ENCODE measurements at regions not wholly inside any gene's neighbourhood (a gene's known extent, or its start where the extent isn't known, plus 50 kb on each side); places are given as distances from the start of the nearest gene placed in this dataset.

- CTCF ChIA-PET: no interaction called here
- TF ChIP-seq EZH2phosphoT487 (IDR thresholded peaks at IDR 0.05; ENCODE audit: borderline replicate concordance) (no peak), TCF7L2 (IDR thresholded peaks at IDR 0.05; ENCODE audit: borderline replicate concordance, extremely low read depth, insufficient read depth, insufficient read length) (no peak), ELF1 (IDR thresholded peaks at IDR 0.05; ENCODE audit: borderline replicate concordance, low read depth) (no peak), ZFX (IDR thresholded peaks at IDR 0.05) (no peak), YY1 (IDR thresholded peaks at IDR 0.05; ENCODE audit: extremely low read depth, insufficient replicate concordance, low read depth, low read length) (no peak), CTCF (IDR thresholded peaks at IDR 0.05 in 2 of 3, conservative IDR thresholded peaks at IDR 0.05 in 1 of 3; ENCODE audit: borderline replicate concordance in 1 of 3, insufficient read depth in 1 of 3, low read depth in 2 of 3, low read length in 2 of 3) (no peak)
- POLR2A ChIA-PET: no interaction called here
Measured at GRCh38 chr6:126618639-126619343, 278.9 kb downstream of the CENPW start.

GRCh38 chr6:126620719-126621118 is 280.8 kb downstream of the CENPW start:
- Histone ChIP-seq H2AFZ (ENCODE audit: low read depth, low read length, poor library complexity, severe bottlenecking) (no peak overlapping the region), H3K36me3 (ENCODE audit: control insufficient read depth in 1 of 2, insufficient read depth in 2 of 2, low read length in 2 of 2) (no peaks in the 10 kb centered on the region), H3K9ac (ENCODE audit: low read length) (no peak overlapping the region), H3K27me3 (ENCODE audit: insufficient read depth, low read length) (no peaks in the 10 kb centered on the region), H4K20me1 (ENCODE audit: insufficient read depth) (no peaks in the 10 kb centered on the region), H3K4me3 (replicated peaks in 1 of 2; ENCODE audit: low read depth in 1 of 2, low read length in 2 of 2) (no peak overlapping the region), H3K27ac (ENCODE audit: low read depth, low read length) (no peak overlapping the region), H3K9me3 (ENCODE audit: control insufficient read depth in 1 of 2, insufficient read depth in 1 of 2, low read depth in 1 of 2, low read length in 2 of 2) (no peaks in the 10 kb centered on the region), H3K4me1 (ENCODE audit: control insufficient read depth in 1 of 2, insufficient read depth in 2 of 2, low read length in 2 of 2) (no peaks in the 10 kb centered on the region), H3K9me2 (ENCODE audit: insufficient read depth) (no peaks in the 10 kb centered on the region), H3K4me2 (ENCODE audit: low read length) (no peak overlapping the region), H3K79me2 (ENCODE audit: insufficient read depth, low read length) (no peaks in the 10 kb centered on the region)
- ATAC-seq (no peak), DNase-seq (ENCODE audit: low read depth, low spot score) (no peak)
- CTCF ChIA-PET: no interaction called here
- intact Hi-C loops (cut with micrococcal nuclease): no loop called here
- POLR2A ChIA-PET: no interaction called here
- BruUV-seq (replicated peaks): no TSS peak
- RAD21 ChIA-PET (ENCODE audit: low non-redundant PET in 1 of 2, low total read pairs in 2 of 2, uncharacterized antibody in 2 of 2, unreplicated experiment in 2 of 2): no interaction called here
- TF ChIP-seq EZH2 (IDR thresholded peaks at IDR 0.05) (no peak), TCF7L2 (IDR thresholded peaks at IDR 0.05; ENCODE audit: borderline replicate concordance, extremely low read depth, insufficient read depth, insufficient read length) (no peak), SP1 (IDR thresholded peaks at IDR 0.05; ENCODE audit: low read depth) (no peak), CTCF (IDR thresholded peaks at IDR 0.05 in 2 of 3, conservative IDR thresholded peaks at IDR 0.05 in 1 of 3; ENCODE audit: borderline replicate concordance in 1 of 3, insufficient read depth in 1 of 3, low read depth in 2 of 3, low read length in 2 of 3) (no peak), FOSL1 (IDR thresholded peaks at IDR 0.05; ENCODE audit: low read depth) (no peak), REST (IDR thresholded peaks at IDR 0.05; ENCODE audit: low read depth) (no peak), POLR2A (IDR thresholded peaks at IDR 0.05; ENCODE audit: borderline replicate concordance, extremely low read depth, insufficient read depth, insufficient read length) (no peak)

More at GRCh38 chr6:126618639-126619343, 278.9 kb downstream of the CENPW start:
- BruUV-seq (replicated peaks): no TSS peak
- no peak overlapping the region for H3K27ac ChIP-seq (ENCODE audit: low read depth, low read length)
- no peak overlapping the region for H3K9ac ChIP-seq (ENCODE audit: low read length)
- no peaks in the 10 kb centered on the region for H4K20me1 ChIP-seq (ENCODE audit: insufficient read depth)
- H3K4me1 ChIP-seq (ENCODE audit: control insufficient read depth in 1 of 2, insufficient read depth in 2 of 2, low read length in 2 of 2): no peaks in the 10 kb centered on the region
- no peak overlapping the region for H3K4me3 ChIP-seq (replicated peaks in 1 of 2; ENCODE audit: low read depth in 1 of 2, low read length in 2 of 2)
- intact Hi-C loops (cut with micrococcal nuclease): no loop called here
- no peaks in the 10 kb centered on the region for H3K27me3 ChIP-seq (ENCODE audit: insufficient read depth, low read length)
- H2AFZ ChIP-seq (ENCODE audit: low read depth, low read length, poor library complexity, severe bottlenecking): no peak overlapping the region
- ATAC-seq (no peak), DNase-seq (ENCODE audit: low read depth, low spot score) (no peak)
- no peaks in the 10 kb centered on the region for H3K9me2 ChIP-seq (ENCODE audit: insufficient read depth)
- H3K9me3 ChIP-seq (ENCODE audit: control insufficient read depth in 1 of 2, insufficient read depth in 1 of 2, low read depth in 1 of 2, low read length in 2 of 2): no peaks in the 10 kb centered on the region
- H3K36me3 ChIP-seq (ENCODE audit: control insufficient read depth in 1 of 2, insufficient read depth in 2 of 2, low read length in 2 of 2): no peaks in the 10 kb centered on the region
- RAD21 ChIA-PET (ENCODE audit: low non-redundant PET in 1 of 2, low total read pairs in 2 of 2, uncharacterized antibody in 2 of 2, unreplicated experiment in 2 of 2): no interaction called here
- no peak overlapping the region for H3K4me2 ChIP-seq (ENCODE audit: low read length)
- no peaks in the 10 kb centered on the region for H3K79me2 ChIP-seq (ENCODE audit: insufficient read depth, low read length)
